Keratinocyte (primary cell): ENCODE measurements at regions not wholly inside any gene's neighbourhood (a gene's known extent, or its start where the extent isn't known, plus 50 kb on each side); places are given as distances from the start of the nearest gene placed in this dataset.
"Not testable (repeated sequence)": the region's sequence is repeated elsewhere in the genome, so short reads cannot be mapped to it uniquely, and the experiment has no call there.

Experiments
- DNase-seq: peaks from one replicate; pipeline ENCODE4 v3.0.0-alpha.2; 2011; ENCODE audit warnings: low read depth, missing footprints, low spot score
- FAIRE-seq: peaks from 2 replicates; lab custom pipeline; 2011; peaks lifted over from hg19 to GRCh38; lab: Jason Lieb, UNC
- H2AFZ ChIP-seq: 2 replicates; pipeline ENCODE4 v1.6.0; 2012; ENCODE audit warnings: low read length, control low read depth, inconsistent platforms; ENCODE audit not compliant: control insufficient read depth
- H3K27ac ChIP-seq: 2 replicates; pipeline ENCODE4 v1.5.1; 2011; ENCODE audit warnings: low read length; ENCODE audit not compliant: control insufficient read depth, insufficient read depth
- H3K27me3 ChIP-seq: 3 replicates; pipeline ENCODE4 v1.6.0; 2011; ENCODE audit warnings: low read length; ENCODE audit not compliant: control insufficient read depth, insufficient read depth; ENCODE audit errors: extremely low read depth
- H3K36me3 ChIP-seq, 2 experiments: 2 replicates in 1 of 2; 3 replicates in 1 of 2; pipeline ENCODE4 v1.5.1; 2011; ENCODE audit warnings: low read length in 2 of 2, mild to moderate bottlenecking in 1 of 2; ENCODE audit not compliant: control insufficient read depth in 2 of 2, insufficient read depth in 2 of 2; ENCODE audit errors: extremely low read depth in 1 of 2
- H3K4me1 ChIP-seq: 3 replicates; pipeline ENCODE4 v1.5.1; 2011; ENCODE audit warnings: low read length; ENCODE audit not compliant: control insufficient read depth, insufficient read depth; ENCODE audit errors: extremely low read depth
- H3K4me2 ChIP-seq: 3 replicates; pipeline ENCODE4 v1.6.0; 2011; ENCODE audit warnings: low read depth, low read length; ENCODE audit not compliant: control insufficient read depth, insufficient read depth; ENCODE audit errors: extremely low read depth
- H3K4me3 ChIP-seq, 3 experiments: fragments of 200-600 bp in 1 of 3; sonication (generic) in 1 of 3; 2 replicates in 2 of 3; 3 replicates in 1 of 3; pipeline ENCODE4 v1.5.1; 2011 to 2016; ENCODE audit warnings: low read length in 3 of 3, mild to moderate bottlenecking in 3 of 3, control low read depth in 2 of 3, inconsistent platforms in 1 of 3, low read depth in 1 of 3, mixed read lengths in 1 of 3, mixed run types in 1 of 3, moderate library complexity in 1 of 3; ENCODE audit not compliant: control insufficient read depth in 2 of 3, insufficient read depth in 2 of 3; ENCODE audit errors: extremely low read depth in 1 of 3
- H3K79me2 ChIP-seq: 2 replicates; pipeline ENCODE4 v1.6.0; 2012; ENCODE audit warnings: low read length; ENCODE audit not compliant: control insufficient read depth, insufficient read depth
- H3K9ac ChIP-seq: 3 replicates; pipeline ENCODE4 v1.6.0; 2011; ENCODE audit warnings: low read length; ENCODE audit not compliant: control insufficient read depth, insufficient read depth; ENCODE audit errors: extremely low read depth
- H3K9me1 ChIP-seq: 3 replicates; pipeline ENCODE4 v1.6.0; 2011; ENCODE audit warnings: low read length; ENCODE audit not compliant: control insufficient read depth, insufficient read depth; ENCODE audit errors: extremely low read depth
- H3K9me3 ChIP-seq: 2 replicates; pipeline ENCODE4 v1.5.1; 2012; ENCODE audit warnings: low read depth, low read length; ENCODE audit not compliant: control insufficient read depth
- H4K20me1 ChIP-seq: 3 replicates; pipeline ENCODE4 v1.6.0; 2011; ENCODE audit warnings: low read length; ENCODE audit not compliant: control insufficient read depth, insufficient read depth; ENCODE audit errors: extremely low read depth
- dilution Hi-C: fragments of 300-500 bp; cut with MboI; formaldehyde crosslinking; loops from one replicate; pipeline ENCODE4 v1.7.0; 2020; ENCODE audit warnings: low sequenced_read_pairs; ENCODE audit not compliant: extremely low pct_ligation_motif_present

DNA sequence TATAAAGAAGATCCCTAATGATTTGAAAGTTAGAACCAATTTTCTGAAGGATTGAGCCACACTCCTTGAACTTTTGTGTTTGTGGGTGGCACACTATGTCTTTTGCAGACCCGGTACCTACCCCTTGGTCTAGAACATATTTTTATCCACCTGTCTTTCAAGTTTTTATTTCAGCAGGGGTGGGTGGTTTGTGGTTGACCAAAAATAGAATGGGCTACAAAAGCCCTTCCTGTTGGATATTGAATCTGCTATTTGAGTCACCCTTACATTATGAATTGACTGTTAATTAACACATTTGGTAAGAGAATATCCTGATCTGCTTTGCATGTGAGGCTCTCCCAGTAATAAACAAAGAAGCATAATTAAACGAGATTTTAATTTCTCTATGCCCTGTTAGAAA, 401.2 kb downstream of the POTEH start:
- H3K4me3 ChIP-seq, H3K27ac ChIP-seq, DNase-seq, H3K9ac ChIP-seq, H3K9me3 ChIP-seq, H3K27me3 ChIP-seq, H3K79me2 ChIP-seq, dilution Hi-C loops, H3K36me3 ChIP-seq, H2AFZ ChIP-seq, H3K4me2 ChIP-seq, FAIRE-seq, H4K20me1 ChIP-seq, H3K4me1 ChIP-seq, H3K9me1 ChIP-seq: not testable (repeated sequence)

DNA sequence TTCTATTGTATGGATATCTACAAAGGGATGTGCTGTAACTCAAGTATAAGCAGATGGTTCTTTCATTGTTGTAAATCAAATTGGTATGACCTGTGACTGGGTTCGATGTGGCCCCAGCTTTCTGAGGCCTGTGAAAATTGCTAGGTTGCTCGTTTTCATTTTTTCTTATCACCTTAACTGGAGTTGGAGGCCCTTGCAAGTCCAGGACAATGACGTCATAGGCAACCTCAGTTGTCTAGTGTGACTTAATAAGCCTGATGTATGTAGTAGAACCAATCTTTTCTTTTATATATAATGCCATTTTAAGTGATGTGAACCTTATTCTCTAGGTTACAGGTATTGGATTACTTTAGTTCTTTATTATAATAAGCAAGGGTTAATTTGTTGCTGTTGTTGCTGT, 415.3 kb downstream of the POTEH start:
- H3K4me3 ChIP-seq, H3K79me2 ChIP-seq, FAIRE-seq, H4K20me1 ChIP-seq, dilution Hi-C loops, H3K9me3 ChIP-seq, H3K27ac ChIP-seq, H3K4me1 ChIP-seq, H3K9ac ChIP-seq, H3K36me3 ChIP-seq, H3K27me3 ChIP-seq, DNase-seq, H2AFZ ChIP-seq, H3K4me2 ChIP-seq, H3K9me1 ChIP-seq: not testable (repeated sequence)

DNA sequence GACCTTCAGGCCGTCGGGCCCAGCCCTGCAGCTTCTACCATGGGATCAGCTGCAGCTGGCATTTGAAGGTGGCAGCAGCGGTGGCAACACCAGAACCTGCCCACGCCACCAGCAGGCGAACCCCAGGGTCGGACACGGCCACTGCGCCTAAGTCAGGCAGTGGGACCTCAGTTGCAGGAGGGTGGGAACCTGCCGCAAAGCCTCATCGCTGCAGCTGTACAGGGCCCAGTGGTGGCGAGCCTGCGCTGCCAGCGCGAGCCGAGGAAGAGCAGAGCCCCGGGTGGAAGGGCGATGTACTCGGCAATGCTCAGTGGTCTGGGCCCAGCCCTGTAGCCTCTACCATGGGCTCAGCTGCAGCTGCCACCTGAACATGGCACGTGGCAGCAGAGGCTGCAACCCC, 441.6 kb downstream of the POTEH start:
- dilution Hi-C loops, H3K9ac ChIP-seq, H3K4me1 ChIP-seq, H3K9me1 ChIP-seq, DNase-seq, H3K27ac ChIP-seq, FAIRE-seq, H3K9me3 ChIP-seq, H3K4me2 ChIP-seq, H2AFZ ChIP-seq, H3K79me2 ChIP-seq, H3K27me3 ChIP-seq, H3K4me3 ChIP-seq, H4K20me1 ChIP-seq, H3K36me3 ChIP-seq: not testable (repeated sequence)
